NT2/D1 (cell line): ENCODE measurements at regions not wholly inside any gene's neighbourhood (a gene's known extent, or its start where the extent isn't known, plus 50 kb on each side); places are given as distances from the start of the nearest gene placed in this dataset.

Experiments used
- SUZ12 ChIP-seq: IDR thresholded peaks from 2 replicates; pipeline ENCODE4 v1.6.1; 2011; ENCODE audit not compliant: insufficient read length, insufficient read depth; ENCODE audit errors: extremely low read depth
- YY1 ChIP-seq: IDR thresholded peaks from 2 replicates; pipeline ENCODE4 v1.6.1; 2011; ENCODE audit not compliant: insufficient read length, insufficient read depth
- ZNF274 ChIP-seq: IDR thresholded peaks from 2 replicates; pipeline ENCODE4 v1.6.1; 2011; ENCODE audit warnings: mild to moderate bottlenecking, low read depth, low read length

DNA sequence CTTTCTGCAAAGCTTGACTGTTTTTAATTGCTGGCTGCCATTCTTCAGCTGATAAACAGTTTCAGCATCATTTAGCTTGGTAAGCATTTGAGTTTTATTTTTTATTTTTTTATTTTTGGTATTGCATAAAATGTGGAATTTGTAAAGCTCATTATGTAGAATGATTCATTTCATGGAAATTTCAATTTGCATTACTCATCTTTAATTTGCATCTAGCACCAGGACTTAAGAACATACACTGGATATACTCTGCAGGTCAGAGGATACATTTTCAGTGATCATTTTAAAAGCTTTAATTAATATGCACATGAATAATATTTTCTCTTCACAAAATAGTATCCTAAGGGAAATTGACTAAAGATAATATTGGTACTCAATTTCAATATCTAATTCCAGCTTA, 732.4 kb upstream of the BCHE start:
- no peak for TF ChIP-seq ZNF274
- no peak for TF ChIP-seq YY1
- no peak for TF ChIP-seq SUZ12
